Activated CD8-positive, alpha-beta memory T cell treated with anti-CD3 and anti-CD28 coated beads, Interleukin-2, amount 50 U/mL, for 24 hours (primary cell): ENCODE measurements at regions not wholly inside any gene's neighbourhood (a gene's known extent, or its start where the extent isn't known, plus 50 kb on each side); places are given as distances from the start of the nearest gene placed in this dataset.

Experiments
- DNase-seq: peaks from one replicate; pipeline ENCODE4 v3.0.0-alpha.2; 2020; ENCODE audit errors: extremely low read depth

DNA sequence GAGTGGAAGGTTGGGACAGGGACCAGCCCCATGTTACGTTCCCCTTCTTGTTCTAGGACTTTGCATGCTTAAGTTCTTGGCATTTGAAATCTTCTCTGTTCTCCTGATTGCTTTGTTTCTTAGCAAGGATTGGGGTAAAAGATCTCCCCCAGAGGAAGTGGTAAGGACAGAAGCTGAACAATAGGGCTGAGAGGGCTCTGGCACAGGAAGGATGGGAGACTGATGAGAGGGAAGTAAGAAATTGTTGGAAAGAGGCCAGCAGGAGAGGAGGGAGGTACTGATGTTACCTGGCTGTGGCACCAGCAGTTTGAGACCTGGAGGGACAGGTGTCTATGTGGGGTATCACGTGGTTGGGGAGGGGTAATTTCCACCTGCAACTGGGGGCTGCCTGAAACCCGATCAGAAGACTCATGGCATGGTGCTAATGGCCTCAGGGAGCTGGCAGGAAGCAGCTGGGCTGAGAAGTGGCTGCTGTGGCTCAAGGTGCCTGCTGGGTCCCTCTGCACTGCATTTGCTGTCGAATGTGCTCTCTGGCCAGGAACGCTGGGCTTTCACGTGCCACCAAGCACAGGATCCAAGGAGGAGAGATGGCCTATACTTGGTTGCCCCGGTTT is 108.4 kb downstream of the LSM3 start:
- no peak for DNase-seq

DNA sequence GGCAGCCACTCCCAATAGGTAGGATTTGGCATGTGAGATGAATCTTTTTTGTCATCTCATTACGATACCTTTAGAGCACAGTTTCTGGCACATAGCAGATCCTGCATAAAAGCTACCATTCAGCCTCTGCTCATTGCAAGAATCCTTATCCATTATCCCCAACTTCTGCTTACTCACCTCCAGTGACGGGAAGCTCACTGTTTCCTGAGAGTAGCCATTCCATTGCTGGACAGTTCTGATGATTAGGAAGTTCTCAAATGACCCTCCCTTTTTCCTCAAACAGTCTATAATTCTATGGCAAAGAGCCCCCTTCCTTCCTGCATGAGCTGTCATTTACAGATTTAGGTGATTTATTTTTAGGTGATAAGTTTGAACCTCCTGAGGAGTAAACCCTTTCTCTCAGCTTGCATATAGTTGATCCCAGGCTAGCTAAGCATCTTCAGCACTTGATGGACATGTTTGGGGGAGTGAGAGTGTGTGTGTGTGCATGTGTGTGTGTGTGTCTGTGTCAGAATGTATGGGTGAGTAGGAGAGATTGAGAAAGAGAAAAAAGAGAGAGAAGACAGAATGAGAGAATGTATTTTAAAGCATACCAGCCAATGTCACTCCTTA is 109.7 kb downstream of the LSM3 start:
- no peak for DNase-seq

DNA sequence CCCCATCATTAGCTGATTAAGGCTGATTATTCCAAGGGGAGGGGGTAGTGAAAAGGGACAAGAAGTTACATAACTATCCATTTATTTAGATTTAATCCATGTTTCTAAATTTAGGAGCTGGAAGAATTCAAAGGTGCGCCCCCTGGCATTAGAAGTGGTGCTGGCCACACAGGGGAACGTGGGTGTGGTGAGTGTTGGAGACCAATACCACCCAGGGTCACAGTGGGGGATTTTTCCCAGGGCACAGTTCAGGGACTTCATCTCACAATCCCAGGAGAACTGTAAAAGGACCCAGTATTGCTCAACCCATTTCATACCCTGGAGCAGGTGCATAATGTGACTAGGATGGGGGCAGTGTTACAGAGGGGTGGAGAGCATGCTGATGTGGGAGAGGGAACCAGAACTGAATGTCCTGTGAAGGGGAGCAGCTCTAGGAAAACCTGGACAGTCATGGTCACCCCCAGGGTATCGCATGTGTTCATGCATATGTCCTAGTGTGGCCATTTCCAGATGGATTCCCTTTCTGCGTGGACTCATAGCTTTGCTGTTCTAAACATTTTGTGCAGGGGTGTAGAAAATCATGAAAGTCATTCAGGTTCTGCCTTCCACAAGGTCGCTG is 110.3 kb downstream of the LSM3 start:
- DNase-seq, result no peak

DNA sequence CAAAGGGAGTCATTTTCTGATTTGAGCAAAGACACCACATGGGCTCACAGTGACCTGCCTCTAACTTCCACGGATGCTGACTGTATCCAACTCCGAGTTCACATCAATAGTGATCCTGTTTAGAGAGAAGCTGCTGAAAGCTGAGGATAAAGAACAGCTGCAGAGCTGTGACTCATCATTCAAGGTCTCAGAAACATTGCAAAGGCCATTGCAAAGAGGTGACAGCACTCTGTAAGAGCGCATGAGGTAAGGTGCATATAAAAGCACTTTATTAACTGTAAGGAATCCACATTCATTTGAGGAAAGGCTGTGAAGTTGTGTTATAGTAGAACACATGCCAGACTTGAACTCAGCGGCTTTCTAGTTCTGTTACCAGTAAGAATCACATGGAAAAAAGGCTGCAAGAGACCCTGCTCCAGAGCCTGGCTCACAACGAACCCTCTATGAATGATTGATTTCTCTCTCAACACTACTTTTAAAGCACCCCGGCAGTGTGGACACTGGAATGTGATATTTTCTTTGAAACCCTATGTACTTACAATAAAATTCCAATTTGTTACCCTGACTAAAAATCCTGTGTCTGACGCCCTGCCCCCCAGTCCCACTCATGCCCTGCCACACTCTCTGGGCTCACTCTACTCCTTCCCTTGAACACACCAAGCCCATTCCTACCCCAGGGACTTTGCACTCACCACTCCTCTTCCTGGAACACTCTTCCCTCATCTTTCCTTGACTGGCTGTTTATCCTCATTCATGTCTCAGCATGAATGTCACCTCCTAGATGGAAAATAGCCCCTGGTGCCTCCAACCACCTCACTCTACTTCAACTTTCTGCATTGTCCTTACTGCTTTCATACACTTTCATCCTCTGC is 111.2 kb downstream of the LSM3 start:
- DNase-seq, result no peak

DNA sequence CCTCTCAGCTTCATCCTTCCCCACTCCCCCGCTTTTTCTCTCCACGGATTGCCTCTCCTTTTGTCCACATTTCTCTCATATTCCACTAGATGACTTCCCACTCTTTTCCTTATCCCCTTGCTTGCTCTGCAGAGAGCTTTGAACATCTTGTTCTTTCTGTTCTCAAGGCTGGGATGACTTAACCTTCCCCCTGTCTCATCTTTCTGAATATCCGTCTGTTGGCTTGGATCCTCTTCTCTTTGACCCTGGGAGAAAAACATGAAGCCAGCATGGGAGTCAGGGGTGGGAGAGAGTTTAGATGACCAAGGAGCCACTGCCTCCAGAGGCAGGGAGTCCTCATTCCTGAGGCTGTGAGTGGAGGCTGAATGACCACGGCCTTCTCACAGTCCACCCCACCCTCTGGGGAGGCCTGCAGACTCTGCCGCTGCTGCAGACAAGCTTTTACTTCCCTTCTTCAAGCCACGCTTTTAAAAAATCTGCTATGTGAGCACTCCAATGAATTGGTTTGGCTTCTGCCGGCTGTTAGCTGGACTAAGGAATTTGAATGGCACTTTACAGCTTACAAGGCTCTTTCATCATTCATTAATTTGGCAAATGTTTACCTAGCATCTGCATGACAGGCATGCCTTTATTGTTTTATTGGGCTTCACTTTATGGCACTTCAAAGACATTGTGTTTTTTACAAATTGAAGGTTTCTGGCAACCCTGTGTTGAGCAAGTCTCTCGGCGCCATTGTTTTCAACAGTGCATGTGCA is 111.6 kb upstream of the SLC6A6 start:
- DNase-seq, result no peak

DNA sequence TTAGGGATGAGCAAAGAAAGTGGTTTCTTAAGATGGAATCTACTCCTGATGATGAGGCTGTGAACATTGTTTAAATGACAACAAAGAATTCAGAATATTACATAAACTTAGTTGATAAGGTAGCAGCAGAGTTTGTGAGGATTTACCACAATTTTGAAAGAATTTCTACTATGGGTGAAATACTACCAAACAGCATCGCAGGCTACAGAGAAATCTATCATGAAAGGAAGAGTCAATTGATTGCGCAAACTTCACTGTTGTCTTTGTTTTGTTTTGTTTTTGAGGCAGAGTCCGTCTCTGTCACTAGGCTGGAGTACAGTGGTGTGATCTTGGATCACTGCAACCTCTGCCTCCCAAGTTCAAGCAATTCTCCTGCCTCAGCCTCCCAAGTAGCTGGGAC is 107.4 kb upstream of the SLC6A6 start:
- no peak for DNase-seq

DNA sequence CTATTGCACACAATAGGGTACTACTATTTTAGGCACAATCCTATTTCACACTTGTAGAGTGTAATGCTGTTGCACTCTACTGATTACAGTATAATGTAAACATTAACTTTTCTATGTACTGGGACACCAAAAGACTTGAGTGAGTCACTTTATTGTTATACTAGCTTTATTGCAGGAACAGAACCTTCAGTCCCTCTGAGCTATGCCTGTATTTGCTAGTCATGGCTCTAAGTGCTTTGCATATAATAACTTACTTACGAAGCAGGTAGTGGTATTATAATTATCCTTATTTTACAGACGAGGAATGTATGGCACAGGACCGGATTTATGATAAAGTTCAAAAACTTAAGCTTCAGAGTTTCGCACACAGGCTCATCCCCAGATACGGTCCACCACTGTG is 106.6 kb upstream of the SLC6A6 start:
- DNase-seq, result no peak

DNA sequence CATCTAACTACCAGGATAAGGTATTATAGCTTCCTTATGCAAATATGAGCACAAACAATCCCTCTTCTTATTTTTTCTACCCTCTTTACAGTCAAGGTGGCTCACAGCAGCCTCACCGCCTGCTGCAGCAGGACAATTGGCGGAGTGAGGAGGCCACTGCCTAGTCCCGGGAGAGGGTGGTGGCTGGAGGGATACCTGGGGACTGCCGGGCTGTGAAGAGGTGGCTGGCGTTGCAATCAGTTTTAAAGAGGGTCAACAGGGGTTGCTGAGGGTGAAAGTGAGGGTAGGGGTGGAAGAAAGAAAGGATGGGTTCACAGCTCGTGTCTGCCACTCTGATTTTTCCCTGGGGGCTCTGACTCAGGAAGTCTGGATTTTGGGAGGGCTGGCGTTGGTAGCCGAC is 105.1 kb upstream of the SLC6A6 start:
- no peak for DNase-seq

DNA sequence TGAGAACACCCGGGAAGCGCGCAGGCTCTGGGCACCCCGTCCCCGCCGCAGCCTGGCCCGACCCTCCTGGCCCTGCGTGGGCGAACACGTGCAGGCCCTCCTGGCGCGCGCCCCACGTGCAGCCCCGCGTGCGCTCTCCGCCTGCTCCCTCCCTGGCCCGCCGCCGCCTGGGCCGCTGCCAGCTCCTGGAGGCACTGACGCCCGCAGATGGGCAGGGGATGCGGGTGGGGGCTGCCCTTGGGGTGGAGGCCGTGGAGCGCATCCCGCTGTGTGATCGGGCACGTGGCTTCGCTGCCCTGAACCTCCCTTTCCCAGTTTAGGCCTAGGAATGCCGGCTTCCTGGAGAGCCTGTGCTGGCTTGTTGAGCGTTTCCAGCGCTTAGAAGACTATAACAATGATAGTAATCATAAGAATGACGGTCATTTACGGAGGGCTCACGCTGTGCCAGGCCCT is 104.6 kb upstream of the SLC6A6 start:
- no peak for DNase-seq

DNA sequence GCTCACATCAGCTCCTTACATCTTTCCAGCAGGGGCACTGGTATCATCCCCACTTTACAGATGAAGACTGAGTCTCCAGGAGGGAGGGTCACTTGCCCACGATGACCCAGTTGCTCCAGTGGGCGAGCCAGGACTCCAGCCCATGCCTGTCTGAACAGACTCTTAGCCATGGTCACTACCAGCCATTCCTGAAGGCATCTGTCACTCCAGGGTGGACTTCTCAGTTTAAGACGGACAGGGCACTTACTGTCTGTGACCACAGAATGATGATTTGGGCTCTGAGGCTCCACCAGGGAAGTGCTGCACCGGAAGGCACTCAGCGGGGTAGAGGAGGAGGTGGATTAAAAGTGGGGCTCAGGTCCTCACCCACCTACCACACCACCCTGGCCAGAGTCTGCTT is 104.0 kb upstream of the SLC6A6 start:
- DNase-seq, result no peak

DNA sequence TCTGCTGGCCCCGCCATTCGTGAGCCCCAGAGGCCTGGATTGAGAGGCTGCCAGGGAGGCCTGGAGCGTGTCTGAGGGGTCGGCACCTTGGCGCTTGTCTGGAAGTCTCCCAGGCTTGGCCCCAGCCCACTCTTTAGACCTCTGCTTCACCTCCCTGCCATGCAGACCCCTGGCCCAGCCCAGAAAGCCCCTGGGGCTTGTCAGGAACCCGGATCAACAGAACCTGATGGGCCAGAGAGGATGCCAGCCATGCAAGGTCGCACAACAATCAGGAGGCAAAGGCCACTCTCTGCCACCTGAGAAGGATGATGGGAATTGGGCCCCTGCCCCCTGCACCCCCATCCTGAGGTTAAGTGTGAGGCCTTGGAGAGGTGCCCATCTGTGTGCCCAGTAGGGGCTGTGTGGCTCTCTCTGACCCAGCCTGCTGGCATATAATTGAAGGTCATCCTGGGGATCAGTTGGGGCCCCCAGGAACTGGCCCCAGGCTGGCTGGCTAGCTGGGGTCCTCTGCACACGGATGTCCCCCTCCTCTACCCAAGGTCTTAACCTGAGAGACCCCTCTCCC is 103.3 kb upstream of the SLC6A6 start:
- no peak for DNase-seq

DNA sequence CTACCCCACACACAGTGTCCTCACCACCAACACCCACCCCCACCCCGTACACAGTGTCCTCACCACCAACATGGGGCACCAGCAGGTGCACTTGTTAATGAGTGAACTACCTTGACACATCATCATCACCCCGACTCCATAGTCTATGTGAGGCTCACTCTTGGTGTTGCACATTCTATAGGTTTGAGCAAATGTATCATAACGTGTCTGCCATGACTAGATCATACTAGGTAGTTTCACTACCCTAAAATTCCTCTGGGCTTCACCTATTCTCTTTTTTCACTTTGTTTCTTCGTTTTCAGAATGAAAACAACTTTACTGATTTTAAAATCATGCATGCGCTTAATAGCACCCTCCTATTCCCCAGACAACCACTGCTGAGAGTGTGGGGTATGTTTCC is 102.6 kb upstream of the SLC6A6 start:
- DNase-seq, result no peak

DNA sequence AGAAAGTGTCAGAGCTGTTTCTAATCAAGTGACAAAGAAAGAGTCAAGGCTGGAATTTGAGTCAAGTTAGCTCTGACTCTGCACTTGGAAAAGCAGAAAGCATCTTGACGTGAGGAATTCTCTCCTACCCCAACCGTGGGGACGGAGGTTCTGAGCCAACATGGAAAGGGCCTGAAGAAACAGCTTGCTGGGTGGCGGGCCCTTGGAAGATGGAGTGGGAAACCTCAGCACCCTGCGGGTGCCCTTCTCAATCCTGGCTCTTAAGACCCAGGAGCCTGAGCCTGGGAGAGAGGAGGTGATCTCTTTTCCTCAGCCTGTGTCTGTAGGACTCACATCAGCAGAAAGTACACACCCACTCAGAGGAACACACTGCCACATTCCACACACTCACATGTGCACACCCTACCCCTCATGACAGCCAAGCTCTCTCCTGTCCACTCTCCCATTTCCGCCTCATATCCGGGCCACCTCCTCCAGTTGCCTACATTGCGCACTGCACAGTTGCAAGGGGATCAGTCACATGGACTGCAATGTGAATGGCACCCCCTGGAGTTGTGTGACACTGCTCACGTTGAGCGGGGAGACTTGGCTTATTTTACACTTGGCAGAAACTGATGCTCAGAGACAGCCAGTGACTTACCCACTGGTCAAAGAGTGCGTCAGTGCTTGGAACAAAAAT is 101.5 kb upstream of the SLC6A6 start:
- no peak for DNase-seq

DNA sequence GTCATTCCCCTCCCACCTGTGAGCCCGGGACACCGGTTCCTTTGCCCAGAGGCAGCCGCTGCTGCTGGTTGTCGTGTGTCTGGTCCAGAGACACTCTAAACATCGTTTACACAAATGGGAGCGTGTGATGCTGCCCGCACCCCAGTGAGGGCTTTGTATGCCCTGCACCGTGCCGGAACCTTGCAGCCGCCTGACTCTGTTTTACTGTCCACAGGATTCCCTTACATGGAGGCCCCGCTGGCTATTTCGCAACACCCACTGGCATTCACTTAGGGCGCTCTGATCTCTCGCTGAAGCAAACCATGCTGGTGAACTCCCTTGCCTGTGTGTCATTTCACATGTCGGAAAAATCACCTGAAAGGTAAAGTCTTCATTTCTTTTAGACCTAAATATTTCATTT is 100.8 kb upstream of the SLC6A6 start:
- DNase-seq, result no peak

DNA sequence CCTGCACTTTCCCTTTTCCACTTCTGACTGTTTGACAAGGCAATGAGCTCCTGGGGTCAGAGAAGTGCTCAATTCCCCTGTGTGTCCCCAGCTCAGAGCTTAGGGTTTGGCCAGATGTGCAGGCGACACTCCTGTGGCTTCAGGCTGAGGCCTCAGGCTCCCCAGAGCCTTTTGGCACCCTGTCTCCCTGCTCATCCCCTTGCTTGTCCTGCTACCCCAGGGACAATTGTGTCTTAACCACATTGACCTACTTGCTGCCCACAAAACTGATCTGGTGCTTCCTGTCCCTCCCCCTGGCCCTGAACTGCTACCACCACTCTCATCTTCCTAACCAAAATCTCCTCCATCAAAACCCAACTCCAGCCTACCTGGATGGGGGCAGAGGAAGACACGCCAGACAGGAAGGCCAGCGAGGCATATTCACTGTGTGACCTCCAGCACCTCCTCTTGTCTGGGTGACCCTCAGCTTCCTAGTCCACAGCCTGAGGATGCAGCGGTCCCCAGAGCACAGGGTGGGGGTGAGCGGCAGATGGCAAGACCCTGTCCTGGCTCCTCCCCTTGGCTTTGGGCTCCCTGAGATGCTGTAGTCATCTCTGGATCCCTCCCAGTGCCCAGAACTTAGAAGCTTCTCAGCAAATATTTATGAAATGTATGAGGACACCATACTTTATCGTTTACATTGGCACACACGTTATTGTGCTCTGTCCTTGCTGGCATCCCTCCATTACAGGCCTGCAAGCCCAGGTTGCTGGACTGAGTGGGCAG is 98.9 kb upstream of the SLC6A6 start:
- DNase-seq, result no peak

DNA sequence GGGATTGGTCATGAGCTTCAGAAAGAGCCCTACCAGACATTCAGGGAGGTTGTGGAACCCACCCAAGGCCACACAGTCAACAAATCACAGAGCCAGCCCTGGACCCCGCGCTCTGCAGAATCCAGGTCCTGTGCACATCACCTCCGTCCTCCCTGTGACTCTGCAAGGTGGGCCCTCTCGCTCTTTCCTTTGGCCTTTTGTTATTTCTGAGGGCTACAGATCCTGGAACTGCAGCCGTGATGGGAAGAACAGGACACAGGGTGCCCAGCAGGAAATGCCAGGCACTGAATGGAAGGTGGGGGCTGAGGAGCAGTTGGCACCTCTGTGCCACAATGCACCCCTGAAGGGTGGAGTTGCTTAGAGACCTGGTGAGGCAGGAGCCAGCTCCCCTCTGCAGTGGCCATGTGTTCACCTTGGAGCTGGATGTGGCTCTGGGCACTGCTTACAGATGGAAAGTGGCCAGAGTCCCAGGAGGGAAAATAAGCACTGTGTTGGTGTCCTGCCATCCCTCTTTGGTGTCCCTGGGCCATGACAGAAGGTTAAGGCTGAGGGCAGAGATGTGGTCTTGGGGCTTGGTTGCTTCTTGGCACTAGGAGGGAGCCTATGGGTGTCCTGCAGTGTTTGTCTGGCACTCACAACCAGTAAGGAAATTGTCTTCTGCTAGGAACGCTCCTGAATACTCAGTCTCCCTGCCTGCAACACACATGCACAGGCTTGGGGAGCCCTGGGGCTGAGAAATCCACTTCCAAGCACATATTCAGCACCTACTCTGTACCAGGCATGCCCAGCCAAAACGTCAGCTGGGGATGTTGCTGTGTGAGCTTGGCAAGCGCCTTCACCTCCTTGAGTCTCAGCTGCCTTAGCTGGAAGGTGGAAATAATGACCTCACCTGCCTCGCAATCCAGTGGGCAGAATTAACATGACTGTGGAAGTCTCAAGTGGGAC is 98.0 kb upstream of the SLC6A6 start:
- DNase-seq, result no peak

DNA sequence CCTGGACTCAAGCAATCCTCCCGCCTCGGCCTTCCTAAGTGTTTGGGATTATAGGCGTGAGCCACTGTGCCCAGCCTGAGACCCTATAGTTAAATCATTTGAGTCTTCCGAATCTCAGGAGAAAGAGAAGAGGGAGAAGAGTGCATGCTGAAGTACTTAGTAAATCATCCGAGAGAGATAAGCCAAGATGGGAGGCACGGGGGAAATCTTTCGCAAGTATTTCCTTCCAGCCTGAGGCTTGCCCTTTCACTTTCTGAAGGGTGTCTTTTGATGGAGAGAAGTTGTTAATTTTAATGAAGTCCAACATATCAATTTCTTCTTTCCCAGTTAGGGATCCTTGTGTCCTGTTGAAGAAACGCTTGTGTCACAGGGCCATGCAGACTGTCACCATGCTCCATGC is 97.1 kb upstream of the SLC6A6 start:
- no peak for DNase-seq

DNA sequence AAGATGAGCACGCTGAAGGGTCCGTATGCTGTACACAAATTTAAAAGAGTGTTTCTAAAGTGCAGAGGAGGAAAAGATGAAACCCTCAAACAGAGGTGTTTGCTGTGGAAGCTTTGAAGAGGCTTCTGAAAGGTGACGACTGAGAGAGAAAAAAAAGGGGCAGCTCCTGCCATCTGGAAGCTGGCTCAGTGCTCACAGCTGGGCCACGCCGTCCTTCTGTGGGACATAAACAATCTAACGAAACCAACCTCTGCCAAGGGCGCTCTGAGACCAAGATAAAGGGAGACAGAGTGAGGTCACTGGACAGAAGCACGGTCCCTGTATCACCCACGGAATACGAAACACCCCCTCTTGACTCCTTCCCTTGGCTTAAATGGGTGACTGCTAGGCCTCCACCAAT is 96.3 kb upstream of the SLC6A6 start:
- DNase-seq, result no peak

DNA sequence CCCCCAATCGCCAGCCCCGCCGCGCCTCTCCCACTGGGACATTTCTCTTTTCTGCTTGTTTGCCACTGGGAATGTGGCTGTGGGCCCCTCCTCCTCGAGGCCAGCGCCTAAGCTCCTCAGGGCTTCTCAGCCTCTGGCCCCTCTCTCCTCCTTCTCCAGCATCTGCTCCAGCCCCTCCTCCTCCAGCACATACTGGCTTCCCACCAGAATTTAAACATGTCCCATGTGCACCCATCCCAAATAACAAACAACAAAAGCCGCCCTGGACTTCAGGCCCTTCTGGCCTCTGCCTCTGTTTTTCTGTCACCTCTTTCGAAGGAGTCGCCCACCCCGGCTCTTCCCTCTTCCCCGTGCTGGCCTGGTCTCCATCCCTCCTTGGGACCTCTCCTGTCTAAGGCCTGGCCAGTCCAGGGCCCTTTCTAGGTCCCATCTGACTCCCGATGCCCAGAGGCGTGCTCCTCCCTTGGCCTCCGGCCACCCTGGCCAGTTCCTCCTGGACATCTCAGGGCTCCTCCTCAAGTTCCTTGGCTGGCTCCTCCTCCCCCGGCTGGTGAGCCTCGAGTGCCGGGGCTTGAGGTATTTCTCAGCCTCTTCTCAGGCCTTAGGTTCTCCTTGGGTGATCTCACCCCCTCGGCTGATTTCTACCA is 94.6 kb upstream of the SLC6A6 start:
- no peak for DNase-seq
